CD4-positive, alpha-beta T cell treated with Interleukin-15 for 1 hour (primary cell): ENCODE measurements at regions not wholly inside any gene's neighbourhood (a gene's known extent, or its start where the extent isn't known, plus 50 kb on each side); places are given as distances from the start of the nearest gene placed in this dataset.
"Not testable (repeated sequence)": the region's sequence is repeated elsewhere in the genome, so short reads cannot be mapped to it uniquely, and the experiment has no call there.

Experiments
- DNase-seq: peaks from one replicate; pipeline ENCODE4 v3.0.0-alpha.2; 2020

DNA sequence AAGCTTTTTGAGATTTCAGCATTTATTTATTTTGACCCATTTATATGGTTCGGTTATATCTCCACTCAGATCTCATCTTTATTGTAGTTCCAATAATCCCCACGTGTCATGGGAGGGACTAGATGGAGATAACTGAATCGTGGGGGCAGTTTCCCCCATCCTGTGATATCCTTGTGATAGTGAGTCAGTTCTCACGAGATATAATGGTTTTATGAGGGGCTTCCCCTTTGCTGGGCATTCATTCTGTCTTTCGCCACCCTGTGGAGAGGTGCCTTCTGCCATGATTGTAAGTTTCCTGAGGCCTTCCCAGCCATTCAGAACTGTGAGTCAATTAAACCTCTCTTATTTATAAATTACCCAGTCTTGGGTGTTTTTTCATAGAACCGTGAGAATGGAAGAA lies 96.5 kb upstream of the PCSK1 start:
- DNase-seq = no peak

- DNase-seq = no peak
Observed at GRCh38 chr5:96530901-96531300, 97.9 kb upstream of the PCSK1 start.

GRCh38 chr5:96533371-96533770 lies 100.3 kb upstream of the PCSK1 start:
- no peak for DNase-seq

DNA sequence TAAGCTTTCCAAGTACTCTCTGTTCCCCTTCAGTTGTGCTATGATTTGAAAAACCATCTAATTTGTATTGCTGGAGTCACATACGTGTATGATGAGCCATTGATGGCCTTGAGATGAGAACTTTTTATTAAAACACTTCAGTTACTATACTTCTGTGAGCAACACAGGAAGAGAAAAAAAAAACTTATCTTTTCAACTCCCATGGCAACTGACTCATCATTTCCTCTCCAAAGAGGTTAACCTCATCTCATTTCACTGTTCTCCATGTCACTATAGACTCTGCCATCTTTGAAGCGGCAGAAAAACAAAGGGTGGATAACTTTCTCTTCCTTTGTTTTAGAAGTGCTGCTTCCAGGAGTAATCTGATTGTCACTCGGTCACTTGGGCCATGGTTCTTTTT lies 104.3 kb upstream of the PCSK1 start:
- no peak for DNase-seq

DNA sequence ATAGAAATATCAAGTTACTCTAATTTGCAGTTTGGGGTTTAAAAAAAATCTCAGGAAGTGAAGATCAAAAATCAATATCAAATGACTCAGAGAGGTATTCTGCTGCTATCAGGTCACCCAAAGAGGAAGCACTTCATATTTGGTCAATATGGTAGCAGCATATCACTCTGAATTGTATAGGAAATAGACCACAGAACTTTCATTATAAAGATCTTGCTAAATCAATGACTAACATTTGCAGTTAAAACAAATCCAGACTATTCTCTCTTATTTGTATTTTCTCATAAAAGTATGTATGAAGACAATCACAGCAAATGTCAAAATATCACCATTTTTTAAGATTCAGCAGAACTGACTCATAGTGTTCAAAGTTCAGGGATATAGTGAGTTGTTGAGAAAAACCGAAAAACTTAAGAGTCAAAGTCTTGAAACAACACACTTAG lies 105.8 kb upstream of the PCSK1 start:
- no peak for DNase-seq

- DNase-seq = no peak
Observed at GRCh38 chr5:96546120-96546519, 113.1 kb upstream of the PCSK1 start.

DNA sequence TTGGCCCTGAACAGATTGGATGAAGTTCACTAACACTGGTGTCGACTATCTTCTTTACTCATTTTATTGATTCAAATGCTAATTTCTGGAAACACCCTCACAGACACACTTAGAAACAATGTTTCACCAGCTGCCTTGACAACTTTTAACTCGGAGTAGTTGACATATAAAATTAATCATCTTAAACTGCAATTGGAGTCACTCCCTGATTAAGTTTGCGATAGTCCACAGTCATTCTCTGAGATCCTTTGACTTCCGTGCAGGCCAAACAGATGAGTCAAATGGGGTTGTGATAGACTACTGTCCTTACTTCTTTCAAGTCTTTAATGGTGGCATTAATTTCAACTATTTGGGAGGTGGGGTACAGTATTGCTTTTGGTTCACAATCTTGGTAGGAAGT lies 114.4 kb upstream of the PCSK1 start:
- no peak for DNase-seq

- no peak for DNase-seq
Observed at GRCh38 chr5:96548905-96549304, 113.3 kb upstream of the CAST start.

- DNase-seq = not testable (repeated sequence)
Observed at GRCh38 chr5:96560857-96561256, 101.3 kb upstream of the CAST start.

GRCh38 chr5:96562614-96563013 lies 99.6 kb upstream of the CAST start:
- no peak for DNase-seq

DNA sequence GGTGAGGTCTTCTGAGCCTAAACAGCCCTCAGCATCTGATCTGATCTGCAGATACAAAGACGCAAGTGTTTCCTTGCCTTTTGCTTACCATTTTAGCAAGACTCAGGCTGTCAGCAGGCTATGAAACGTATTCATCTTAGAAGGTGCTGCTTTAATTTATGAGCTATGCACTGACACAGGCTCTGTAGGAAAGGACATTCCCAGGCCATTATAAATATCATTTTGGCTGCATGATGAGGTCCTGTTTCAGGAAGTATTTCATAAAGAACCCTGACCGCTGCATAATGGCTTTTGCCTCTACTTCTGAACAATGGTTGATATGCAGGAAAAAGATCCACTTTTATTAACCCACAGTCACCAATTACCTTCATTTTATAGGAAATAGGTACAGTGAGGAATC lies 98.4 kb upstream of the CAST start:
- no peak for DNase-seq

- DNase-seq = no peak
Observed at GRCh38 chr5:96565582-96566265, 96.5 kb upstream of the CAST start.

DNA sequence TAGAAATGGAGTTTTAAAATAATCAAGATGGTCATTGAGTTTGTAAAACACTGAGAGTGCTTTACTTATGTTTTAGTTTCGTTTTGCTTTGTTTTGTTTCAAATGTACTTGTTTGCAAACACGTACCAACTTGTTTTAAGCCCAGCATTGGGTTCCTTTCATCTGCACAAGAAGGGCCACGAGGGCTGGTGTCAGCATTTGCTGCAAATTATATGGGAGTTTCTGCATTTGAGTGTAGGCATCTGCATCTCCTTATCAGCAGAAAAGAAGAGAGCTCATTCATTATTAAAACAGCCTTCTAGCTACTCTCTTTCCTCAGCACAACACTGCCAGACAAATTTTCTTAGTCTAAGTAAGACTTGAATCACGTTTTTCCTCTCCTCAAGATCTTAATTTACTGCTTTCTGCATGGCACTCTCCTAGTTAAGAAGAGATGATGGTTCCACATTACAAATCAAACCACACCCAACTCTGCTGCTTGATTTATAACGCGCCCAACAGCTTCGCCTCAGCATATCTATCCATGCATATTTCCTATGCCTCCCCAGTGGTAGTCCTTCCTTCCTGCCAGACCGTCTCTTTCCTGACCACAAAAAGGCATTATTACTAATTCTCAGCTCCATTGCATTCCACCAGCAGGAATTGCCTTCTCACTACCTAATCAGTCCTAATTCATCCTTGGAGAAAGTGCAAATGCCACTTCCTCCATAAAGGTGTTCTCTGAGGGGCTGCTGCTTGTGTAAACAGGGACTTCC lies 95.2 kb upstream of the CAST start:
- DNase-seq = no peak

GRCh38 chr5:96569332-96569731 lies 92.8 kb upstream of the CAST start:
- DNase-seq = no peak

DNA sequence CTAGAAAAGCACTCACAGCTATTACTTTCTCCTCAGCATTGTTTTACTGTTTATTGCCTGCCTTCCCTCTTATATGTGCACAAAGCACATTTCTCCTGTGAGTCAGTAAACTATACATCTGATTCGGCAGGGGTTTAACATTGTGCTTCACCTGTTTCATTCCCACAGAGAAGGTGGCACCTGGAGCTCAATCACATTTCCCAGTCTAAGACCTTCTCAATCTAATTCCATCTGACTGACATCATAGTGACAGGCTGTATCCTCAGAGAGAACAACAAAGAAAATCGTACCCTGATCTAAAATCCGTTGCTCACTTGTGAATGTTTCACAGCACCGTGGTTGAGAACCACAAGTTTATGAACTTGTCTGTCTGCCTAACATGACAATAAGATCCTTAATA lies 92.4 kb upstream of the CAST start:
- DNase-seq = no peak

- DNase-seq = no peak
Observed at GRCh38 chr5:96572864-96573512, 89.2 kb upstream of the CAST start.

DNA sequence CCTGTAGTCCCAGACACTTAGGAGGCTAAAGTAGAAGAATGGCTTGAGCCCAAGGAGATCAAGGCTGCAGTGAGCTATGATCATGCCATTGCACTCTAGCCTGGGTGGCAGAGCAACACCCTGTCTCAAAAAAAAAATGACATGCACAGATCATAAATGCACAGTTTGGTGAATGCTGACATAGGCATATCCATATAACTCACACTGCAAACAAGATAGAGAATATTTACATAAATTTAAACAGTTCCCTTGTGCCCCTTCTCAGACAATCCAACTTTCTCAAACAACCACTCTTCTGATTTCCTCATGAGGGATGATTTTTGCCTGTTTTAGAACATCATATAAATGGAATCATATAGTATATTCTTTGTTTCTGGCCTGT lies 88.7 kb upstream of the CAST start:
- DNase-seq = no peak

DNA sequence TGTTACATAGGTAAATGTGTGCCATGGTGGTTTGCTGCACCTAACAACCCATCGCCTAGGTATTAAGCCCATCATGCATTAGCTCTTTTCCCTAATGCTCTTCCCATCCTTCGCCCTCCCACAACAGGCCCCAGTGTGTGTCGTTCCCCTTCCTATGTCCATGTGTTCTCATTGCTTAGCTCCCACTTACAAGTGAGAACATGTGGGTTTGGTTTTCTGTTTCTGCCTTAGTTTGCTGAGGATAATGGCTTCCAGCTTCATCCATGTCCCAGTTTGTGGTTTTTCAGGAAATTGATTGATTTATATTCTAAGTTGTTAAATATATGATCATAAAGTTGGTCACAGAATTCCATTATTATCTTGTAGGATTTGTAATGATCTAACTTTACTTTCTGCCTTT lies 85.3 kb upstream of the CAST start:
- no peak for DNase-seq

DNA sequence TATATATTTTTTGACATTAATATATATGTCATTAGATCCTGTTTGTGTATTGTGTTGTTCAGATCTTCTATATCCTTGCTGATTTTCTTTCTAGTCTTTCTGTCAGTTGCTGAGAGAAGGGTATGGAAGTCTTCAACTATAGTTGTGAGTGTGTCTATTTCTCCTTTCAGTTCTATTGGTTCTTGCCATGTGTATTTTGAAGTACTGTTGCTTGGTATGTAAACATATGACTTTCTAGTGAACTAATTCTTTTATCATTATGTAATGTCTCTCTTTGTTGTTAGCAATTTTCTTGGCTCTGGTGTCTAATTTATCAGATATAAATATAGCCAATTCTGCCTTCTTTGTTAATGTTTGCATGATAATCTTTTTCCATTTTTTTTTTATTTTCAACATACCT lies 84.3 kb upstream of the CAST start:
- DNase-seq = no peak

DNA sequence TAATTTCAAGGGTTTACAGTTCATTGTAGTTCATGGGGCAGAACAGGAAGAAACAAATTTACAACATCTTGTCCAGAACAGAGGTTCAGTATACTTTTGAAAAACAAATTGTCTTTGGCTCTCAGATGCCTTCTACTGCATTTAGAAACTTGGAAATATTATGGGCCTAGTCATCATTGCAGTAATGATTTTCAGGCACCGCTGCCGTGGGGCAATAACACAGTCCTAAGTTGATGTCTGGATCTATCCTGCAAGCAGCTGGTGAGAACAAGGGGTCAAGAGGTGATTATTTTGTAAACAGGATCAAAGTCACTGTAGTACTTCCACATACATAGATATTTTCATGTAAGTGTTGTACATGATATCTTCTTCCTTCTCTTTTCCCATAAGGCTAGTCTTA lies 82.5 kb upstream of the CAST start:
- no peak for DNase-seq

DNA sequence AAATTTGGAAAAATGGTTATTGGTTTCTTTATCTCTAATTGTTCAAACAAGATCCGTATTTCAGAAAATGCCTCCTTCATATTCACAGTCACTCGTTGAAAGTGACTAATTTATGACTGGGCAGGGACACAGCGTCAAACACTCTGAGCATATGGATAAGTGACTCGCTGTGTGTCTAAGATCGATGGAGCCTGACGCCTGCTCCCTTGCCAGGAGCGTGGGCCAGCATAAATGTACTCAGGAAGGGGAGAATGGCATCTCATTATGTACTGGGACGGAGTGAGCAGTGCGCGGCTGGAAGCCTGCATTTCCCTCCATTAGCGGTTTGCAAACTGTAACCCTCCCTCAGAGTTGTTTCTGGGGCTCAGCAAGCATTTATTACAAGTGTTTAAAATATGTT lies 79.8 kb upstream of the CAST start:
- no peak for DNase-seq

- no peak for DNase-seq
Observed at GRCh38 chr5:96584712-96585111, 77.5 kb upstream of the CAST start.

DNA sequence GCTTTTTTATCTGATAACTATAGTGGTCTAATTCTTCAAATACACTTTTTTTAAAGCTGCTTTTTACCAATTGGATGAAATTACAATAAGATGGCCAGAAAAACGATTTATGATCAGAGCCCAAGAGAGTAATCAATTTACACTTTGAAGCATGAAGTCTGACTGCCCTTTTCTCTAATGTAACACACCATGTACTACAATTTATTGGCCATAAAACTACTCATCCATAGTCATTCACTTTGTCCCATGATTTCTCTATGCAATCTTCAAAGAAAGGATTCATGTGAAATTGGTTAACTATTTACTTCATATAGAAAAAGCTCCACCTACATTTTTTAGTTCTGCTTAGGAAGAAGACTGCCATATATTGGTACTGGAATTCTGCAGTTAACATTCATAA lies 73.6 kb upstream of the CAST start:
- no peak for DNase-seq

DNA sequence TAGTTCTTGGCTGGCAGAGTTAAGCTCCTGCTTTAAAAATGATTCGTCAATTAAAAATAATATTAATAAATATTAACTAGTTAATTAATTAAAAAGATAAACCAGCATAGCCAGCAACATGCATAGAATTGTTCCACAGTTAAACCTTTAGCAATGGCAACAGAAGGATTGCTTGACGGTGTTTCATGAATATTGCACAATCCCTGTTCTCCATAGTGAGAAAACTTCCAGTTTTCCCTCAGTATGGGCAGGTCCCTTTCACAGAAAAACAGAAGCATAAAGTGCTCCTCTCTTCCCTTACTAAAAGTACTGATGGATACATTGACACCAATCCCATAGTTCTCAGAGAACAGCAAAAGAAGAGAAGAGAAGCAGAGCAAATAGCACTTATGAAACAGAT lies 71.4 kb upstream of the CAST start:
- DNase-seq = no peak
